C4-2B (cell line): ENCODE measurements at regions not wholly inside any gene's neighbourhood (a gene's known extent, or its start where the extent isn't known, plus 50 kb on each side); places are given as distances from the start of the nearest gene placed in this dataset.

ENCODE experiments used
- H3K27ac ChIP-seq: fragments of 450-650 bp; 2 replicates; pipeline ENCODE4 v1.5.1; 2017
- CTCF ChIP-seq: fragments of 450-650 bp; conservative IDR thresholded peaks from 2 replicates; pipeline ENCODE4 v1.5.1; 2017; ENCODE audit warnings: mild to moderate bottlenecking
- ZFX ChIP-seq: fragments of 450-650 bp; IDR thresholded peaks from 2 replicates; pipeline ENCODE4 v1.6.1; 2017

GRCh38 chr4:14862891-14863290 lies 139.4 kb upstream of the CPEB2 start:
- TF ChIP-seq ZFX (no peak), CTCF (no peak)
- H3K27ac ChIP-seq: no peak overlapping the region

- no peak for TF ChIP-seq CTCF
- no peak for TF ChIP-seq ZFX
- H3K27ac ChIP-seq: no peak overlapping the region
These were observed 138.6 kb upstream of the CPEB2 start for GRCh38 chr4:14863418-14864364.

GRCh38 chr4:14864365-14865030 lies 137.8 kb upstream of the CPEB2 start:
- H3K27ac ChIP-seq: no peak overlapping the region
- TF ChIP-seq ZFX (no peak), CTCF (no peak)

GRCh38 chr4:14865031-14865366 lies 137.3 kb upstream of the CPEB2 start:
- no peak for TF ChIP-seq ZFX
- no peak for TF ChIP-seq CTCF
- H3K27ac ChIP-seq: no peak overlapping the region

GRCh38 chr4:14865804-14866203 lies 136.5 kb upstream of the CPEB2 start:
- no peak overlapping the region for H3K27ac ChIP-seq
- no peak for TF ChIP-seq ZFX
- TF ChIP-seq CTCF: no peak

GRCh38 chr4:14867847-14868246 lies 134.4 kb upstream of the CPEB2 start:
- TF ChIP-seq ZFX: no peak
- no peak for TF ChIP-seq CTCF
- H3K27ac ChIP-seq: no peak overlapping the region
